KBM-7 (cell line): ENCODE measurements at regions not wholly inside any gene's neighbourhood (a gene's known extent, or its start where the extent isn't known, plus 50 kb on each side); places are given as distances from the start of the nearest gene placed in this dataset.
"Not testable (repeated sequence)": the region's sequence is repeated elsewhere in the genome, so short reads cannot be mapped to it uniquely, and the experiment has no call there.

ENCODE experiments used
- DNase-seq: peaks from one replicate; pipeline ENCODE4 v3.0.0-alpha.2; 2015
- in situ Hi-C: fragments of 300-500 bp; cut with MboI; formaldehyde crosslinking; loops from 2 replicates; pipeline ENCODE4 v1.14.3; 2020; ENCODE audit warnings: low sequenced_read_pairs, low pct_unique_long_range_greater_than_20kb, mixed read lengths

DNA sequence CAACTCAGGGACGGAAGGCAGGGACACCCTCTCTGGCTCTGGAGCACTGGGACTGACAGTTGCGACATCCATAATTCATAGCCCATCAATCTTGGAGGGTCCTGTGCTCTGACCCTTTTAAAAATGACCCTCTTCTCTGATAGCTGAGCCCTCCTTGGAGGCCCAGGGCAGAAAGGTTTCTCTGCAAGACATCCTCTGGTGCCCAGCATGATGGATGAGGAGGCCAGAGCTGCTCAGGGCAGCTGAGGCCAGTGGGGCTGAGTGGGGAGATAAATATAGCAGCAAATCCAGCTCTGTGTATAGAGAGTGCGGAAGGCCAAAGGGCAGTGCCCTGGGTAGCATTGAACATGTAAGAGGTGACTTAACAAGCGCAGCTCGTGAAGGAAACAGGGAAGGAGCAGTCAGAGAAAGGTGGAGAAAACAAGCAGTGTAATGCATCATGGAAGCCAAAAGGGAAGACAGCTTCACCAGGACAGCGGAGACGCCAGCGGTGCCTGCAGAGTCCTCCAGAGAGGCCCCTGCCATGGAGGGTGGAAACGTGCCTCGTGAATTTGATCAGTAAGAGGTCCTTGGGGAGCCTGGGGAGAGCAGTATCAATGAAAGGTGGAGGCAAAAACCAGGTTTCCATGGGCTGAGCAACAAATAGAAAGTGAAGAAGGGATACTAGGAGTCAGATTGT is 50.4 kb upstream of the FMOD start:
- DNase-seq: no peak
- in situ Hi-C loops: no loop called here

DNA sequence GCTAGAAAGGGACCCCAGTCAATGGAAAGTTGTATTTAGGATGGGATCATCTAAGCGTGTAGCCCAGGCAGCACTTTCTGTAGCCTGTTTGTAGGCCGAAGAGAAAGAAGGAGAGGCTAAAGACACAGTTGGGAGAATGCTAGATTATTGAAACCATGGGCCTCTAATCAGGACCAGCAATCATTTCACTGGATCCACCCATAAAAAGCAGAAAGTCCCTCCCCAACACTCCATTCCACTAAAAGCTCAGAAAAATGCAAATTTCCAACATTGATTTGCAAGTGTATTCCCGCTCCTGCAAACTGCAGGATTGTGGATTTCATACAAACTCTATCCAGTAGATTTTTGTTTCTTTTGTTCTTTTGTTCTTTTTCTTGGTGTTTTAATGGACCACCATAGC is 51.2 kb upstream of the FMOD start:
- in situ Hi-C loops: no loop called here
- no peak for DNase-seq

DNA sequence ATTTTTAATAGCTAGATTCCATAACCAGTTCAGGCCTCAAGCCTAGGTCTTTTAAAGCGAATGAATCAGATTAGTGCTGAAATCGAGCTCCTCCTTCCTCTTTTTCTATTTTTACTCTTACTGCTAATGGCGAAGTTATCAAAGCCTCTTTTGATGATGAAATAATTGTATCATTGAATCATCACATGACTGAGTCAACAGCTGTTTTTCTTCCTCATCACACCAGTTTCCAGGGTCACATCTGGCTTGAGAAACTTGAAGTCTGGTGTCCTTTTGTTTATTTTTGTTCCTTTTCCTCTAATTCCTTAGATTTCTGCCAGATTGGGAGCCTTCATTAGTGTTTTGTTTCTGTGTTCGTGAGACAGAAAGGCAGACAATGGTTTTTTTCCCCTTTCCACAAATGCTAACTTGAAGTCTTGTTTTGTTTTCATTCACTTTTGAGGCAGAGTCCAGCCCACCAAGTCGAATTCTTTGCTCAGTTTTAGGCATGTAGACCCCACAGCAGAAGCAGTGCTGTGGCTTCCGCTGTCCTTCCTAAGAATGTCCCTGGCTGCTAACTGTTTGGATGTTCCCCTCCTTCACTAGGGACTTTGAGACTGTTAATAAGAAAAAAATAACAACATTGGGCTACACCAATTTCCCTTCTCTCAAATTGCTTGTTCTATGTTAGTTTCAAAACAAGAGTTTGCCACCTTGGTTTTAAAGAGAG is 51.9 kb upstream of the FMOD start:
- peak; percentile 14 for DNase-seq

GRCh38 chr1:203403586-203403985 is 52.7 kb upstream of the FMOD start:
- in situ Hi-C loops: no loop called here
- no peak for DNase-seq

More for the DNA sequence above, 51.9 kb upstream of the FMOD start:
- in situ Hi-C loops: no loop called here

- no peak for DNase-seq
- in situ Hi-C loops: no loop called here
These were observed 53.6 kb upstream of the FMOD start for GRCh38 chr1:203404546-203404945.

DNA sequence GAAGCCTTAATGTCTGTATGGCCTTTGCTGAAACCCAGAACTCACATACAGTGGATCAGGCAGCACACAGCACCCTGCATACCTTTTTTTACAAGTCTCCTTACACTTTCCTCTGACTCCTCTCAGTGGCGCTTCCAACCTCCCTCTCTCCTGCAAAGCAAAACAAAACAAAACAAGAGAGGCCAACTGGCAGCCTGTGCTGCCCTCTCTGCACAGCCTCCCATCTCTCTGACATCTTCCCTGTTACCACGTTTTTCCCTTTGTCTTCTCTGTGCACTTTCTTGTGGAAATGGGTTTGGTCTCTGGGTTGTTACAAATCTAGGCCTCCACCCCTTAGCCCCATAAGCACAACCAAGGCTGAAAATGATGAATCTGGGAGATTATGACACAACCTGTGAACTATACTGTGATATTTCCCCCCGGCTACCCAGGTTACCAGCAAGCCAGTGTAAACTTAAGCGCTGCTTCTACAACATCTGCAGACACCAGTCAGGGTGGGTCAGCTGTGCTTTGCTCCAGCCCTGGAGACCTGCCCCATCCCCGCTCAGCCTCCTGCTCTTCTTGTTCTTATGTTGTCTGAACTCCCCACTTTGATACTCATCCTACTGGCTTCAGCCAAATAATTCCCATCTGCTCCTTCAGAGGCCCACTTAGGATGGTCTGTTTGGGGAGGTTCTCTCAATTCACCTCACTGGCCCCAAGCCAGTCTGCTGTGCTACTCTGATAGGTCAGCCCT is 54.9 kb upstream of the FMOD start:
- in situ Hi-C loops: no loop called here

GRCh38 chr1:203406446-203407045 is 55.6 kb upstream of the FMOD start:
- in situ Hi-C loops: no loop called here
- no peak for DNase-seq

More for the DNA sequence above, 54.9 kb upstream of the FMOD start:
- DNase-seq: no peak

GRCh38 chr1:203407296-203407695 is 56.4 kb upstream of the FMOD start:
- in situ Hi-C loops: no loop called here
- no peak for DNase-seq

- in situ Hi-C loops: no loop called here
- no peak for DNase-seq
These were observed 57.9 kb upstream of the FMOD start for GRCh38 chr1:203408486-203409481.

DNA sequence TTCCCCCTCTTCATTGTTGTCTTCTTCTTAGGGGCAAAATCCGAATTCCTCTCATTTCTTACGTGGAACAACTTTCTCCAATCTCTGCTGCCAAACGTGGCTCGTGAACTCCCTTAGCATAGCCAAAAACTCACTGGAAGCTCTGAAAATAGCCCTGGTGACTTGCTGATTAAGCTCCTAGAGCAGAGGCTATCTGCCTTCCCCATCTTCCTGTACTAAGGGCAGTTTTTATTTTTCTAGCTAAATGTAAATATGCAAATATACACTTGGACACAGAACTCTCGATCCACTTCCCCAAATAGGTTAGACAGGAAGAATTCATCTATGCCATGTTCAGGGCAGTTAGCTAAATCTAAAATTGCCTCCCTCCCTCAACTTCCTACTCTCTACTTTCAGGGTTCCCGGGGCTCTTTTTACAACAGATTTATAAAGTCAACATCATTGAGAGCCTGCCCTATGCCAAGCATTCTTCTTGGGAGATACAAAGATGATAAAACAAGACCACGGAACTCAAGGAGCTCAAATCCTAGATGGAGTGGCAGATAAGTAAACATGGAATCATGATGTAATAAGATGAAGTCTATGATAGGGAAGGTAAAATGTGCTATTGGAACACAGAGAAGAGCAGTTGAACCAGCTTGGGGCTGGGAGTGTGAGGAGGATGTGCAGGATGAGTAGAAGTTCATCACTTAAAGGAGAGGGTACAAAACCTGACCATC is 59.4 kb upstream of the FMOD start:
- in situ Hi-C loops: no loop called here
- DNase-seq: no peak

DNA sequence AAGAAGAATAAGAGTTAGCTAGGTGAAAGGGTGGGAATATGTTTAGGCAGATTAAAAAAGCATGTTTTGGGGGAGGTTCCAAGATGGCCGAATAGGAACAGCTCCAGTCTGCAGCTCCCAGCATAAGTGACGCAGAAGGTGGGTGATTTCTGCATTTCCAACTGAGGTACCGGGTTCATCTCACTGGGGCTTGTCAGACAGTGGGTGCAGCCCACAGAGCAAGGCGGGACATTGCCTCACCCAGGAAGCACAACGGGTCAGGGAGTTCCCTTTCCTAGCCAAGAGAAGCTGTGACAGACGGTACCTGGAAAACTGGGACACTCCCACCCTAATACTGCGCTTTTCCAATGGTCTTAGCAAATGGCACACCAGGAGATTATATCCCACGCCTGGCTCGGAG is 60.5 kb upstream of the FMOD start:
- not testable (repeated sequence) for DNase-seq

GRCh38 chr1:203419558-203419957 is 56.0 kb upstream of the PRELP start:
- DNase-seq: no peak
- in situ Hi-C loops: no loop called here

More for the DNA sequence above, 60.5 kb upstream of the FMOD start:
- in situ Hi-C loops: not testable (repeated sequence)

GRCh38 chr1:203420263-203420662 is 55.3 kb upstream of the PRELP start:
- in situ Hi-C loops: no loop called here
- no peak for DNase-seq

- in situ Hi-C loops: no loop called here
- DNase-seq: no peak
These were observed 54.4 kb upstream of the PRELP start for GRCh38 chr1:203421246-203421645.

- in situ Hi-C loops: no loop called here
- no peak for DNase-seq
These were observed 53.5 kb upstream of the PRELP start for GRCh38 chr1:203422116-203422515.

GRCh38 chr1:203422656-203423055 is 53.0 kb upstream of the PRELP start:
- no peak for DNase-seq
- in situ Hi-C loops: no loop called here

DNA sequence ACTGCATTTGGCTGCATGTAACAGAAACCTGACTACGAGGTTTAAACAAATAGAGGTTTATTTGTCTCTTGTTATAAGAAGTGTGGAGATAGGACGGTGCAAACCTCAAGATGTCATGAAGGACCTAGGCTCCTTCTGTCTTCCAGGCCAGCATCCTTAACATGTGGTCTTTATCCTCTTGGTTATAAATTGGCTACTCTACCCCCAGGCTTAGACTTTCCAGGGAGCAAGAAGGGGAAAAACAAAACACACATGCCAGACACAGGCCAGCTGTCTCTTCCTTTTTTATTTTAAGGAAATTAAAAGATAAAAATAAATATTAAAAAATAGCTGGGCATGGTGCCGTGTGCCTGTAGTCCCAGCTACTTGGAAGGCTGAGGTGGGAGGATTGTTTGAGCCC is 51.3 kb upstream of the PRELP start:
- DNase-seq: no peak
- in situ Hi-C loops: no loop called here
